ENCODE measurements at regions not wholly inside any gene's neighbourhood (a gene's known extent, or its start where the extent isn't known, plus 50 kb on each side); places are given as distances from the start of the nearest gene placed in this dataset.

- DNase-seq (ENCODE audit: low spot score), result no peak
Measured at GRCh38 chr11:81421251-81421860, 1312.3 kb downstream of the FAM181B start.

GRCh38 chr11:81420668-81421250 lies 1312.9 kb downstream of the FAM181B start:
- DNase-seq (ENCODE audit: low spot score), result no peak

GRCh38 chr11:81397316-81397715 lies 1336.3 kb downstream of the FAM181B start:
- no peak for DNase-seq (ENCODE audit: low spot score)

GRCh38 chr11:81394311-81394710 lies 1339.4 kb downstream of the FAM181B start:
- no peak for DNase-seq (ENCODE audit: low spot score)

DNA sequence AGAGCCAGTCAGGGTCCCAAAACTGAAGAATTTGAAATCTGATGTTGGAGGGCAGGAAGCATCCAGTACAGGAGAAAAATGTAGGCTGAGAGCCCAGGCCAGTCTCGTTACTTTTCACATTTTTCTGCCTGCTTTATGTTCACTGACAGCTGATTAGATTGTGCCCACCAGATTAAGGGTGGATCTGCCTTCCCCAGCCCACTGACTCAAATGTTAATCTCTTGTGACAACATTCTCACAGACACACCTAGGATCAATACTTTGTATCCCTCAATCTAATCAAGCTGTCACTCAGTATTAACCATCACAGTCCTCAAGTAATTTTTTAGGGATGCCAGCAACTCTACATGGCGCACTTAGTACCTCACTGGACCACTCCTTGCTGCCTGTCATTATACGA lies 1345.3 kb downstream of the FAM181B start:
- no peak for DNase-seq (ENCODE audit: low spot score)

DNA sequence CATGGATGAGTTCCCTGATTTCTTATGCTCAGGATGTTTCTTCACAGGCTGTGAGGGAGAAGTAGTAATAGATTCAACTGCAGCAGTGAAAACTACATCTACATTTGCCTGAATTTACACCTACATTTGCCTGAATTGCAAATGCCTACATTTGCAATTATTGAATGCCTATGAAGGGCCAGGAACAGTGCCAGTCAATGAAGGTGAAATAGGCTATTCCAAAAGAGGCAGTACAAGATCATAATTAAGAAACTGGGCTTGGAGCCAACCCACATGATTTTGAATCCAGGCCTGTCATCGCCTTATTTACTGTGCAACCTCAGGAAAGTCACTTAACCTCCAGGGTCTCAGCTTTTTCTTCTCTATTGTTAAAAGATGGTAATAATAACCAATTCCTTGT lies 1353.3 kb downstream of the FAM181B start:
- no peak for DNase-seq (ENCODE audit: low spot score)

DNA sequence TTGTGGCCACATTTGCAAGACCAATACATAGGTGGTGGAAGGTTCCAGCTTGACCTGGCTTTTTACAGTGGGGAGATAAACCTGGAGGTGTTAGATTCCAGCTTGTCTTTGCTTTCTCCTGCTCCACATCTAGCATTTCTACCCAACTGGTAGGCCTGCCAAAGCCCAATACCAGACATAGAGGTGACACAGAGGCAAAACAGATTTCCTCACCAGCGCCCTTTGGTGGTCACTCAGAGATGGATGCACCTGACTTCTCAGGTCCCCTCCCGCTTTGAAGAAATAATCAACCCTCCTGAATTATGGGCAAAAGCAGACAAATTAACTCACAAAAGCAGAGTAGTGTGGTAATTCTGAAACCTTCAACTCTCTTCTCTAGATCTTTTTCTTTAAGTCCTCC lies 1356.2 kb downstream of the FAM181B start:
- DNase-seq (ENCODE audit: low spot score), result no peak

DNA sequence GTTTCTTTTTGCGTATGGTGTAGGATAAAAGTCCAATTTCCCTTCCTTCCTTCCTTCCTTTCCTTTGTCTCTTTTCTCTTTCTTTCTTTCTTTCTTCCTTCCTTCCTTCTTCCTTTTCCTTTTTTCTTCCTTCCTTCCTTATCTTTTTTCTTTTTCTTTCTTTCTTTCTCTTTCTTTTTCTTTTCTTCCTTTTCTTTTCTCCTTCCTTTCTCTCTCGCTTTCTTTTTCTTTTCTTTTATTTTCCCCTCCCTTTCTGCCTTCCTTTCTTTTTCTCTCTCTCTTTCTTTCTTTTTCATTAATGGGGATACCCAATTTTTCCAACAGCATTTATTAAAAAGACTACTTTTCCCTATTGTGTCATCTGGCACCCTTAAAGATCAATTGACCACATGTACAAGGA lies 1359.7 kb downstream of the FAM181B start:
- DNase-seq (ENCODE audit: low spot score), result no peak

DNA sequence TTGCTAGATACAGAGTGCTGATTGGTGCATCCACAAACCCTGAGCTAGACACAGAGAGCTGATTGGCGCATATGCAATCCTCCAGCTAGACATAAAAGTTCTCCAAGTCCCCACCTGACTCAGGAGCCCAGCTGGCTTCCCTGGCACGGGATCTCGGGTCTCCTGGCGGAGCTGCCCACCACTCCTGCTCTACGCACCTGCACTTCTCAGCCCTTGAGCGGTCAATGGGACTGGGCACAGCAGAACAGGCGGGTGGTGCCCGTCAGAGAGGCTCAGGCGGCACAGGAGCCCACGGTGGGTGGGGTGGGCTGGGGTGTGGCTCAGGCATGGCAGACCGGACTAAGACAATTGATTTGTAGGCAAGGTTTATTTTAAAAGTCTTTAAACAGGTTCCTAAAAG lies 1365.5 kb downstream of the FAM181B start:
- DNase-seq (ENCODE audit: low spot score), result no peak

- DNase-seq (ENCODE audit: low spot score), result no peak
Measured at GRCh38 chr11:81365496-81365895, 1368.2 kb downstream of the FAM181B start.

DNA sequence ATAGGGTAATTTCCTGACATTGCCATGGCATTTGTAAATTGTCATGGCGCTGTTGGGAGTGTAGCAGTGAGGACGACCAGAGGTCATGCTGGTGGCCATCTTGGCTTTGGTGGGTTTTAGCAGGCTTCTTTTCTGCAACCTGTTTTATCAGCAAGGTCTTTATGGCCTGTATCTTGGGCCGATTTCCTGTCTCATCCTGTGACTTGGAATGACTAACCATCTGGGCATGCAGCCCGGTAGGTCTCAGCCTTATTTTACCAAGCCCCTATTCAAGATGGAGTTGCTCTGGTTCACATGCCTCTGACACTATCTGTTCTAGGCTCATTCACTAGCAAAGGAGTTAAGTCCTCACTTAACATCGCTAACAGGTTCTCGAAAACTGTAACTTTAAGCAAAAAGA lies 1374.2 kb downstream of the FAM181B start:
- DNase-seq (ENCODE audit: low spot score), result no peak

DNA sequence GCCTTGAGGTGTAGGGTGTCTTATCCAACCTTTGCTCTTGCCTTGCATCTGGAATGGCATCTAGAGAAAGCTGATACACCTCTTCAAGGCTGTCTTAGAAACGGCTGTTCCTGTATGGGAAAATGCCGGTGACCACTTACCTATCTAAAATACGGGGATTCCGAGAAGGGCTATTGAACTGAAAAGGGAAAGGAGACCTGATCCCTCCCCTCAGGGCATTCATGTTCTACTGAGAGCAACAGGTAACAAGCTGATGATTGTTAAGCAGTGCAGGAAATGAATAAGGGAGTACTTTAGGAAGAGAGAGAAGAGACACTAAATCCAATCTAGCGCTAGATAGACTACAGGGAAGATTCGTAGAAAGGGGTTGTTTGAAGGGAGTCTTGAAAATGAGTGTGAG lies 1388.1 kb downstream of the FAM181B start:
- no peak for DNase-seq (ENCODE audit: low spot score)

DNA sequence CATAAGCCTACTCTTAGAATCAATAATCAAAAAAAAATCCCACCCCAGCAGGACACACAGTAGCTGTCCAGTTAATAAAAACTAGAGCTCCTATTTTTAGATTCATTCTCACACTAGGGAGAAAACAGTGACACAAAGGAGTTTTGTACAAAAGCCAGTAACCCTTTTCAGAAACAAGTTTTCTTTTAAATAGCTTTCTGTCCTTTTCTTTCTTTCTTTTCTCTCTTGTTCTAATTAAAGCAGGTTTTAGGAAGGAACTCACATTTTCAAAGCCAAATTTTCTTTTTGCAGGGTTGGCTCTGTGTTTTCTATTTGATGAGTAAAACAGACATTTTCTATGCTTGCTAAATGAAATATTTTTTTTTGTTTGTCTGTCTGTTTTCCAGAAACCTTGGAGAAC lies 1390.7 kb downstream of the FAM181B start:
- no peak for DNase-seq (ENCODE audit: low spot score)

GRCh38 chr11:81340225-81340624 lies 1393.4 kb downstream of the FAM181B start:
- no peak for DNase-seq (ENCODE audit: low spot score)

DNA sequence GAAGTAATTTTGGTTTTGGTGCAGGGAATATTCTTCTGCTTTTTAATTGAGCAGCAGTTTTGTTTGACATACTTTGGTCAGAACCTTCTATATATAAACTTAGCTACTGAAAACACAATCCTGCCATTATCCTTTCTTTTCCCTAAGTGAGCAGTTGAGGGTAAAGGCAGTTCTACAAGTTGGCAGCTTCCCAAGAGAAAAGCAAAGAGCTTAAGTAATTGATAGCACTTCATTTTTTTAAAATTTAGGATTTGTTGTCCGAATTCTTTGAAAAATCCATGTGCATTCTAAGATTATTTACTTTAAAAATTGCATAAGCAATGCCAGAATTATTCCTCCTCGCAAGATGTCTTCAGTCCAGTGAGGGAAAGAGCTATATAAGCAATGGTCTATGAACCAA lies 1394.1 kb downstream of the FAM181B start:
- DNase-seq (ENCODE audit: low spot score), result no peak

- DNase-seq (ENCODE audit: low spot score), result no peak
Measured at GRCh38 chr11:81337756-81338155, 1395.9 kb downstream of the FAM181B start.

DNA sequence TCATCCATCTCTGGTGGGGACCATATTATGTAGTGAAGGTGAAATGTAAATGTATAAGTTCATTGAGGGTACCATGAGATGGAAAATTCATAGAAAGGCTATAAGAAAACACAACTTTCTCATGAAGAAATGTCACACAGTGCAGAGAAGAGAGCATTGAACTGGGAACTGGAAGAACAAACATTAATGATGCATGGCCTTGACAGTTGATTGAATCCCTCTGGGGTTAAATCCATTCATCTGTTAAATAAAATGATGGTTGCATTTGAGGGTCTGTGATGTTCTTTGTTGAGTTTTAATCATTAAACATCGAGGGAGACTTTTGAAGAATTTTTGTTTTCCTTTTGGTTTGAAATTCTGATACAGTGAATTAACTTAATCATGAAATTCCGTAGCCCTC lies 1401.4 kb downstream of the FAM181B start:
- no peak for DNase-seq (ENCODE audit: low spot score)

GRCh38 chr11:81331611-81332235 lies 1401.9 kb downstream of the FAM181B start:
- no peak for DNase-seq (ENCODE audit: low spot score)

DNA sequence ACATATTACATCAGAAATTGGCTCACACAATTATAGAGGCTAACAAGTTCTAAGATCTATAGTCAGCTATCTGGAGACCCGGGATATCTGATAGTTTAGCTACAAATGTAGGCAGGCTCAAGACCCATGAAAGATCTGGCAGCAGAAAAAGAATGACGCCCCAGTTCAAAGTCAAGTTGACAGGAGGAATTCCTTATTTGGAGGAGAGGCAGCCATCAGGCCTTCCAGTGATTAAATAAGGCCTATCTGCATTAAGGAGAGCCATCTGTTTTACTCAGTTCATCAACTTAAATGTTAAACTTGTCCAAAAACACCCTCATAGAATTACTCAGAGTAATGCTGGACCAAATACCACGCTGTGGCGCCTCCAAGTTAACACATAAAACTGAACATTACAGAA lies 1402.6 kb downstream of the FAM181B start:
- DNase-seq (ENCODE audit: low spot score), result no peak

DNA sequence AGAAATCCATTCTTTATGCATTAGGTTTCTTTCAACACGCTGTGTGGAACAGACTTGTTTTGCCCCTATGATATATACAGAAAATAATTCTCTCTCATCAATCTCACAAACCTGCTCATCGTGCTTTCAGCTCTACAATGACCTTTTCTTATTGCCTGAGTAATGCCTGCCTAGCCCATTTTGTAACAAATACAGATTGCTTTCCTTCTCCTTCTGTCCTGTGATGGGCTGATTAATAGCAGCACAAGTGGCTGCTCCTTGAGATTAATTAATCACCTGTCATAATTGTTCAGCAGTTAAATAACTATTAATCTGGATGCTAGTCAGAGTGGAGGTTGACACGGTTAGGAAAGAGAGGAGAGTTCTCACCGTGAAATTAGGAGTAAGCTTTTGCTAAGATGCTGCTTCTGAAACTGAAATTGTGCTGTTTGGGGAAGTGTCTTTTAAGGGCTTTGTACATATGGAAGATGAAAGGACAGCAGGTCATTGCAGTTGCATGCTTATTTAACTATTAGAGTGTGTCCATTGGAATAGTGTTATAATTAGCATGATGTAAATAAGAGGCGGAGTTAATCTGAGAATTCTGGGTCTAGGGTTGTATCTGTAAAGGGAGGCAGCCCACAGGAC lies 1430.5 kb downstream of the FAM181B start:
- no peak for DNase-seq (ENCODE audit: low spot score)

- no peak for DNase-seq (ENCODE audit: low spot score)
Measured at GRCh38 chr11:81301166-81301830, 1432.4 kb downstream of the FAM181B start.

- DNase-seq (ENCODE audit: low spot score), result no peak
Measured at GRCh38 chr11:81286959-81287358, 1446.7 kb downstream of the FAM181B start.

DNA sequence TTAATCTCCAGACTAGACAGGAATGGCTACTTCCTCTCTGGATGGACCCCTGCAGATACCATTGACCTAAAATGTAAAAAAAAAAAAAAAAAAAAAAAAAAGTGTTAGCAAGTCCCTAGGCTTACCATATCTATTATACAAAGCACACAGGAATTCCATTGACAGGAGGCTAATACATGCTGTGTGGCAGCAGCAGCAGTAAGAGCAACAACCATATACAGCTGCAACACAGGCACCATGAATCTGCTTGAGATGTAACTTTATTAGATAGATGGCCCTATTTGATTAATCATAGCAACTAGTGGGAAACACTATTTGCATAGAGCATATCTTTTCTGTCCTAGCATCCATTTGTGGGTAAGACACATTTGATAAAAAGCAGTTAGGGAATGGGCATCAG lies 1447.1 kb downstream of the FAM181B start:
- DNase-seq (ENCODE audit: low spot score), result no peak
